ENCODE measurements at regions not wholly inside any gene's neighbourhood (a gene's known extent, or its start where the extent isn't known, plus 50 kb on each side); places are given as distances from the start of the nearest gene placed in this dataset.
"Not testable (repeated sequence)": the region's sequence is repeated elsewhere in the genome, so short reads cannot be mapped to it uniquely, and the experiment has no call there.

DNA sequence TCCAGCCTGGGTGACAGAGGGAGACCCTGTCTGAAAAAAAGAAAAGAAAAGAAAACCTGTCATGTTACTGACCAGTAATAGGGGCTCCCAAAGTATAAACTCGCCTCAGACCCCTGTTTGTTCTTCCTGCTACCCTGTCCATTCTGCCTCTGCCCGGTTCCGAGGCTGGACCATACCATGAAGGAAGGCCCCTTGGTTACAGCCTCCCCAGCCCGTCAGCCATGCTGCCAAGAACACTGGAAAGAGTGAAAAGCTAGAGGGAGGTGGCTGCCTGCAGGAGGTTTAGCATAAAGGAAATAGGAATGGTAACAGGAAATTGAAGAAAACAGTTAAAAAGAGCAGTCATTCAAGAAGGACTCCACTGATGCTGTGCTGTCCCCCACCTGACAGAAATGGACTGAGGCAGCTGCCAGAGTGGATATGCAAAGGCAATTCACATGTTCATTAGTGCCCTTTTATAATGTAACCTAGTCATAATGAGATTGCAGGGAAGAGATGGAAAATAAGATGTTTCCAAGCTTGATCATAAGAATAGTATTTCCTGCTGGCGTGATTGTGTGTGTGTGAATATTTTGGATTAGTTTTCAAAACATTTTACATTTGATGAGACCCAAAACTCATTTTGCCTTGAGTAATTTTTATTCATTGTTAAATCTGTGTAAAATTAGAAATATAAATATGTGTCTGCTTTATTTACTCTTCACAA lies 102.6 kb downstream of the GOSR1 start:
- H3K9me3 ChIP-seq, result no peaks in the 10 kb centered on the region
- H3K4me3 ChIP-seq, result no peak overlapping the region
- DNase-seq, result no peak
- H3K27me3 ChIP-seq, result no peaks in the 10 kb centered on the region
- H3K36me3 ChIP-seq, result no peaks in the 10 kb centered on the region

DNA sequence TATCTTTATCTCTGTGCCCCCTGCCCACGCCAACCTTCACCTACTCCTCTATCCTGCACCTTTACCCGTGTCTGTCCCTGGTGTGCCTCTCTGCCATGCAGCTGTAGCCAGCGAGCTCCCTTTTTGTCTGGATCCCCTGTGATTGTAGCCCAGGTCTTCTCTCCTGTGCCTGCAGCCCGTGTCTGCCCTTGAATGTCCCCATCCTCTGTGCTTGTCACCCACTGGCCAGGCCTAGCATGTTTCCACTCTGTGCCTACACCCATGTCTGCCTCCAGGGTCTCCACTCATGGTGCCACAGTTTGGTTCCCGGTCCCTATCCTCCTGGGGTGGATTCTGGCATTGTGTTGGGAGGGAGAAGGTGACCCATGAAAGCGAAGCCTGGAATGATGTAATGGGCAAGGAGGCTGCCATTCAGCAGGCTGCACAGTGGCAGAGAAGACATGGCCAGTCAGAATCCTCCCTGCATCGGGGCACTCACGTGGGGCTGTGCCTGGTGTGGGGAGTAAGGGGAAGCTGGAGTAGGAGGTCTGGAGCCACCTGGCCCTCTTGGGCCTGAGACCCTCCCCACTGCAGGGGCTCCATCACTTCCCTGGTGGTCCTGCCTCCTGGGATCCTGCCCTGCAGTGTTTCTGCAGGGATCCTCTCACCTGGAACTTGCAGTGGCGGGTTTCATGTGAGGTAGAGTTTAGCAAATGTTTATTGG lies 101.0 kb downstream of the GOSR1 start:
- not testable (repeated sequence) for H3K9me3 ChIP-seq, H3K36me3 ChIP-seq, DNase-seq, H3K27me3 ChIP-seq, H3K4me3 ChIP-seq
